ENCODE measurements at regions not wholly inside any gene's neighbourhood (a gene's known extent, or its start where the extent isn't known, plus 50 kb on each side); places are given as distances from the start of the nearest gene placed in this dataset.
A peak's percentile ranks its signal among the peaks of the same experiment; 100 is the strongest.

DNA sequence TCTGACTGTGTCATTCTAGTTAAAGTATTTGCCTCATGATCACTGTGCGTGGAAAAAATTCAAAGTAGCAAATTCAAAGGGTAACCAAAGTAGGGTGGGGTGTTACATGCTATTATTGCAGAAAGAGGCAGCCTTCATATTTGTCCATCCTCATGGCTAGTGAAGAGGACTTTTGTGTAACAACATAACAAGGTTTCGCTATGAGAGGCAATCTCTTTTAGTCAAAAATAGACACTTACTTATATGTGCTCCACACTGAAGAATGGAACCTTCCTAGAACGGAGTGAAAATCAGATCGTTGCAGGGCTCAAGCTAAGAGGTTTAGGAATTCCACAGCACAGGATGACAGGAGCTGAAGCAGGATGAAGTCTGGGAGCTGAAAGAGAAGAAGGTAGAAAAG lies 345.1 kb upstream of the CBLB start:
- no peak for DNase-seq (ENCODE audit: low read depth in 2 of 2)

- no peak for DNase-seq (ENCODE audit: low read depth in 2 of 2)
These were observed 345.8 kb upstream of the CBLB start for GRCh38 chr3:106214641-106215040.

DNA sequence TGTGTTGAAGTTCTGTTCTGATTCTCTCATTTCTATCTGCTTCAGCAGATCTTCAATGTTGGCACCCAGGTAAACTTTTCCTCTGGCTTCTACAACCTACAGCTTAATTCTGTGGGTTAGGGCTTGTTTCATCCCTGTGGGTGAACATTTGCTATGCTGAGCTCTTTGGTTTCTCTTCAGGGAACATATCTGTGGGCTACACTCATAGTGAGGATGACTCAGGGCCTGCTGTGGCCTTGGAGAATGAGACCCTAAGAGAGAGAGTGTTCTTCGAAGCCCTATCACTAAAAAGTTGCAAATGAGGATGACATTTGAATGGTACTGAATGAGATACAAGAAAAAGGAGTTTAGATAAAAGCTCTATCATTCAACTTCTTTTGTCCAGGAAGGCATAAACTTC lies 346.2 kb upstream of the CBLB start:
- DNase-seq (ENCODE audit: low read depth in 2 of 2): peak; percentile 15 to 19

GRCh38 chr3:106217745-106218144 lies 348.9 kb upstream of the CBLB start:
- DNase-seq (ENCODE audit: low read depth in 2 of 2): no peak

- DNase-seq (ENCODE audit: low read depth in 2 of 2): no peak
These were observed 358.3 kb upstream of the CBLB start for GRCh38 chr3:106227068-106227467.

- DNase-seq (ENCODE audit: low read depth in 2 of 2): peak in 1 of 2 donors; percentile 27
These were observed 359.5 kb upstream of the CBLB start for GRCh38 chr3:106228271-106228670.

- no peak for DNase-seq (ENCODE audit: low read depth in 2 of 2)
These were observed 360.9 kb upstream of the CBLB start for GRCh38 chr3:106229495-106230278.

DNA sequence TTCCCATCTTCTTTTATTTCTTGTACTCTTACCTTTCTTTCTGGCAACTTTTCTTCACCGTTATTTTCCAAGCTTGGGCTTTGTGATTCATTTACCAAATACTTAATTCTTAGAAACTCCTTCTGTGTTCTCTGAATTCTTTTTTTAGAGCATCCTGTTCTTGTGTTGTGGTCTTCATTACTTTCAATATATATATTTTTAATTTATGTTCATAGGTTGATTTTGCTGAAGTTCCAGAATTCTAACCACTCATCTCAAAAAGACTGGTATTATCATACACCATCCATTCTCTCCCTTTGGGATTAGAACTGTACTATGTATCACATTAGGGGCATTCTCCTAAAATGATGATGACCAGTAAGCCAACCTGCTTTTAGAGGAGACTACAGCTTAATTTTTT lies 362.3 kb upstream of the CBLB start:
- DNase-seq (ENCODE audit: low read depth in 2 of 2): no peak

- DNase-seq (ENCODE audit: low read depth in 2 of 2): no peak
These were observed 364.1 kb upstream of the CBLB start for GRCh38 chr3:106232956-106233355.

GRCh38 chr3:106239195-106239697 lies 370.4 kb upstream of the CBLB start:
- DNase-seq (ENCODE audit: low read depth in 2 of 2): no peak

GRCh38 chr3:106241593-106241992 lies 372.8 kb upstream of the CBLB start:
- no peak for DNase-seq (ENCODE audit: low read depth in 2 of 2)

DNA sequence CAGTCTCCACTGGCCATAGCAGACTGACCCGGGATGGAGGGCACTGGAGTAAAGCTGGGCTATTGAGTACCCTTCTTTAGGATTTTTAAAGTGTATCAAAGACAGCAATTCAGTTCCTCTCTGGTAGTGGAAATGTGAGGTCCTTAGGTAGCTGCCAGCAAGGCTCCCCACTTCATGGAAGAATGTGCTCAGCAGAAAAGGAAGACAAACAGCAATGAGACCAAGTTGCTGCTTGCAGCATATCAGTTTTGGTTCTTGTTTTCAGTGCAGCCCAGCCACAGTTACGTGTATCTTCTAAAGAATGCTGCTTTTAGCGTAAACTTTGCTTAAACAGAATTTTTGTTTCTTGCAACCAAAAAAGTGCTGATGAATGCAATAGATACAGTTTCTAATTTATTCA lies 374.0 kb upstream of the CBLB start:
- DNase-seq (ENCODE audit: low read depth in 2 of 2): no peak

DNA sequence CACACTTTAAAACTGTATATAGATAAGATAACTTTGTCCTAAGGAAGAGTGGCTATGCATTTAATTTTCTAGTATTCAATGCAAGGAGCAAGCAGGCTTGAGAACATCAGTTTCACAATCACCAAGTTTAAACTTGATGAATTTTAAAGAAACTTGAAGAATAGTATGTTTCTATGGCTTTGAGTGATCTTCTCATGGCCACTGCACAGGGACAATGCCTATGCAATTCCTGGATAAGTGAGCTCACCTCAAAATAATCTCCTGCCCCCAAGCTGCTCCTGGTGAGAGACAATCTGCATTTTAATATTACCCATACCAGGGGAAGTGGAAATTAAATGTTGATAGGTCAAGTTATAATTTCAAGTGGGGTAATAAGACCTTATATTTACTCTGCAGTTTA lies 376.6 kb upstream of the CBLB start:
- DNase-seq (ENCODE audit: low read depth in 2 of 2): no peak

DNA sequence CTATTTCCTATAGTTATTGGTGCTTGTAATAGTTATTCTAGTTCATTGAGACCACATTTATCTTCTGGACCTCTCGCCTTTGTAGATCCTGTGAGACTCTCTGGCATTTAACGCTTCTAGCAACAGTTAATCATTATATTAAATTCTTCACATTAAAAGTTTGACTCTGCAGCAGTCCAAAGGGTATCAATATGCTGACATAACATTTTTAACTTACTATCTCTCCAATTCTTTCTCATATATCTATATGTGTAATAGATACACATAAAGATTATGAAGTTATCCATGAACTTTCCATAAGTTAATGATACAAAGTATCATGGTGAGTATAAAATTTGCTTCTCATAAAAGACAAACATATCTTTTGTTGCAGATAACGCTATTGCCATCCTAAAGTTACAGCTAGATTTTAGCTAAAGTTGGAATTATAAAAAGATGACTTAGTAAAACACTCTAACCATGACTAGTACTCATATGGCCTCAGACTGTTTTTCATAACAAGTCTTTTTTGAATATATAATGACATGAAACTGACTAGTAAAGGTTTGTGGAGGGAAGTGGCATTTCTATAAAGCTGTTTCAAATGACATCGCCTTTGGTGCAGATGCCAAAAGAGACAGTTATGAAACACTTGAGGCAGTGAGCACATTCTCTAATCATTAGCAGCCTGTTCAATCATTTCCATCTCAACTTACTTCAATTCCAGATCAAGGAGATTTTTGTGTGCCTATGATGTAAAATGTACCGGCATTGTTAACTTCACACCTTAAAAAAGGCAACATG lies 379.3 kb upstream of the CBLB start:
- DNase-seq (ENCODE audit: low read depth in 2 of 2): no peak

GRCh38 chr3:106249159-106249558 lies 380.3 kb upstream of the CBLB start:
- DNase-seq (ENCODE audit: low read depth in 2 of 2): no peak

DNA sequence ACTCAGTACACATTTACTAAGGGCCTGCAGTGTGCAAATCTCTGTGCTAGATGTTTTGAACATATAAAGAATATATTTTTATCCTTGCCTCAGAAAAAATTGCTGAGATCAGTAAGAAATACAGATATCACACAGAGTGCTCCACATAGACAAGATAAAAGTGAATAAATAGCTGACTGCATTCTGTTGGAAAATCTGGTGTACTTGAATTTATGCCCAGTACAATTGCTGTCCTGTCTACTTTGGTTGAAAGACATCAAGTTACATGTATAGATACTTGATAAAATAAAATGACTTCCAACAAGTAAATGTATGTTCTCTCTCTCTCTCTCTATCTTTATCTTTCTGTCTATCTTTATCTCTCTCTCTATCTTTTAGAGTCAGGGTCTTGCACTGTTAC lies 381.2 kb upstream of the CBLB start:
- no peak for DNase-seq (ENCODE audit: low read depth in 2 of 2)

- no peak for DNase-seq (ENCODE audit: low read depth in 2 of 2)
These were observed 382.5 kb upstream of the CBLB start for GRCh38 chr3:106251160-106251892.

- no peak for DNase-seq (ENCODE audit: low read depth in 2 of 2)
These were observed 387.0 kb upstream of the CBLB start for GRCh38 chr3:106255870-106256248.

GRCh38 chr3:106256249-106256957 lies 387.6 kb upstream of the CBLB start:
- DNase-seq (ENCODE audit: low read depth in 2 of 2): no peak

GRCh38 chr3:106257172-106257571 lies 388.4 kb upstream of the CBLB start:
- no peak for DNase-seq (ENCODE audit: low read depth in 2 of 2)

DNA sequence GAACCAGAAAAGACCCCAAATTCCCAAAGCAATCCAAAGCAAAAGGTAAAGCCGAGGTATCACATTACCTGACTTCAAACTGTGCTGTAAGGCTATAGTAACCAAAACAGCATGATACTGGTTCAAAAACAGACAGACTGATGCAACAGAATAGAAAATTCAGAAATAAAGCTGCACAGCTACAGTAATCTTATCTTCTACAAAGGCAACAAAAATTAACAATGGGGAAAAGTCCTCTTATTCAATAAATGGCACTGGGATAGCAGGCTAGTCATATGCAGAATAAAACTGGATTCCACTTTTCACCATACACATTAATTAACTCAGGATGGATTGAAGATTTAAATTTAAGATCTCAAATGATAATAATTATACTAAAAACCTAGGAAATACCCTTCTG lies 392.6 kb upstream of the CBLB start:
- no peak for DNase-seq (ENCODE audit: low read depth in 2 of 2)
